ENCODE measurements at regions not wholly inside any gene's neighbourhood (a gene's known extent, or its start where the extent isn't known, plus 50 kb on each side); places are given as distances from the start of the nearest gene placed in this dataset.

DNA sequence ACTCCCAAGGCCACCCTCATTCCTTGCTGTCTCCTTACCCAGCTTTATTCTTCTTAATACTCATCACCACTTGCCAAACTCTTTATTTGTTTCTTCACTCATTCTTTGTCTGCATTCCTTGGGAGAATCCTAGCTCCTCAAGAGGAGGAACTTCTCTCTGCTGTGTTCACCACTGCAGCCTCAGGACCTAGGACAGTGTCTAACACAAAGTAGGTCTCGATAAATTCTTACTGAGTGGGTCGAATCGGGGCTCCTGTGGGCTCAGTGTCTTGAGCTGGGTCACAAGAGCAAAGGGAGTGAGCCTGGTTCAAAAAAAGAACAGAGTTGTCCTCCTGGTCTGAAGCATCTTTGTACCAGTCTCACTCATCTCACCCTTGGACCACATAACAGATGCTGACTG is 224.1 kb upstream of the TMEM132C start:
- Histone ChIP-seq H3K27ac (ENCODE audit: low read depth, low read length, poor library complexity, severe bottlenecking) (no peak overlapping the region), H3K27me3 (ENCODE audit: insufficient read depth, low read length) (no peaks in the 10 kb centered on the region)
- TF ChIP-seq, protein P1, sequence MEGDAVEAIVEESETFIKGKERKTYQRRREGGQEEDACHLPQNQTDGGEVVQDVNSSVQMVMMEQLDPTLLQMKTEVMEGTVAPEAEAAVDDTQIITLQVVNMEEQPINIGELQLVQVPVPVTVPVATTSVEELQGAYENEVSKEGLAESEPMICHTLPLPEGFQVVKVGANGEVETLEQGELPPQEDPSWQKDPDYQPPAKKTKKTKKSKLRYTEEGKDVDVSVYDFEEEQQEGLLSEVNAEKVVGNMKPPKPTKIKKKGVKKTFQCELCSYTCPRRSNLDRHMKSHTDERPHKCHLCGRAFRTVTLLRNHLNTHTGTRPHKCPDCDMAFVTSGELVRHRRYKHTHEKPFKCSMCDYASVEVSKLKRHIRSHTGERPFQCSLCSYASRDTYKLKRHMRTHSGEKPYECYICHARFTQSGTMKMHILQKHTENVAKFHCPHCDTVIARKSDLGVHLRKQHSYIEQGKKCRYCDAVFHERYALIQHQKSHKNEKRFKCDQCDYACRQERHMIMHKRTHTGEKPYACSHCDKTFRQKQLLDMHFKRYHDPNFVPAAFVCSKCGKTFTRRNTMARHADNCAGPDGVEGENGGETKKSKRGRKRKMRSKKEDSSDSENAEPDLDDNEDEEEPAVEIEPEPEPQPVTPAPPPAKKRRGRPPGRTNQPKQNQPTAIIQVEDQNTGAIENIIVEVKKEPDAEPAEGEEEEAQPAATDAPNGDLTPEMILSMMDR (IDR thresholded peaks at IDR 0.05; ENCODE audit: low read length) = no peak
- TF ChIP-seq EZH2 (IDR thresholded peaks at IDR 0.05; ENCODE audit: borderline replicate concordance, low read length) = no peak

DNA sequence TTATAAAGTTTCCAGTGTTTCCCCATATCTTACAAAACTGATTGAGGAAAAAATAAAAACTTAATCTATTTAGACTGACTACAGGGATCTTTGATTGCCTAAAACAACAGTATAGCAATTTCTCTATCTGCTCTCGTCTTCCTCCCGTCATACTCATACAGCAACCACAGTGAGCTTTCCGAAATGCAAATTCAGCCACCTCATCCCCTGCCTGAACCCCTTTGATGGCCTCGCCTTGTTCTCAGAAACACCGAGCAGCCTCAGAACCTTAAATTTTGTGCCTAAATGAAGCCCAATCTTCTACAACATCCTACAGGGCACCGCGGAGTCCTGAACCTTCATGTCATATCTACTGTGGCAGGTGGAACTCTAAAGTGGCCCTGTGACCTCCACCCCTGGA is 223.7 kb upstream of the TMEM132C start:
- no peak overlapping the region for H3K4me2 ChIP-seq (ENCODE audit: low read length)
- H3F3A ChIP-seq (ENCODE audit: insufficient read depth, low read length) = no peaks in the 10 kb centered on the region
- H3K9me2 ChIP-seq (ENCODE audit: low read depth, low read length) = no peaks in the 10 kb centered on the region
- no peaks in the 10 kb centered on the region for H3K4me1 ChIP-seq (ENCODE audit: insufficient read depth, low read length, severe bottlenecking)
- H2AFZ ChIP-seq (ENCODE audit: low read length) = no peak overlapping the region
- no peak overlapping the region for H3K4me3 ChIP-seq (ENCODE audit: low read depth, low read length, poor library complexity, severe bottlenecking)
- H4K20me1 ChIP-seq (ENCODE audit: insufficient read depth, low read length) = no peaks in the 10 kb centered on the region
- H3K27me3 ChIP-seq (ENCODE audit: insufficient read depth, low read length) = no peaks in the 10 kb centered on the region
- no peaks in the 10 kb centered on the region for H3K79me2 ChIP-seq (ENCODE audit: insufficient read depth, low read length)
- no peak overlapping the region for H3K9ac ChIP-seq (ENCODE audit: low read length)
- no peak overlapping the region for H3K27ac ChIP-seq (ENCODE audit: low read depth, low read length, poor library complexity, severe bottlenecking)
- H3K9me3 ChIP-seq (ENCODE audit: low read length) = no peaks in the 10 kb centered on the region
- H3K36me3 ChIP-seq (ENCODE audit: insufficient read depth, low read length) = no peaks in the 10 kb centered on the region
- TF ChIP-seq EZH2 (IDR thresholded peaks at IDR 0.05; ENCODE audit: borderline replicate concordance, low read length) = no peak
- TF ChIP-seq, protein P1 (IDR thresholded peaks at IDR 0.05; ENCODE audit: low read length) = no peak

More for the DNA sequence above, 224.1 kb upstream of the TMEM132C start:
- Histone ChIP-seq H3K4me2 (ENCODE audit: low read length) (no peak overlapping the region), H3K79me2 (ENCODE audit: insufficient read depth, low read length) (no peaks in the 10 kb centered on the region), H3K4me3 (ENCODE audit: low read depth, low read length, poor library complexity, severe bottlenecking) (no peak overlapping the region), H3K9me2 (ENCODE audit: low read depth, low read length) (no peaks in the 10 kb centered on the region), H3K36me3 (ENCODE audit: insufficient read depth, low read length) (no peaks in the 10 kb centered on the region), H4K20me1 (ENCODE audit: insufficient read depth, low read length) (no peaks in the 10 kb centered on the region), H2AFZ (ENCODE audit: low read length) (no peak overlapping the region), H3K9me3 (ENCODE audit: low read length) (no peaks in the 10 kb centered on the region), H3K9ac (ENCODE audit: low read length) (no peak overlapping the region), H3F3A (ENCODE audit: insufficient read depth, low read length) (no peaks in the 10 kb centered on the region), H3K4me1 (ENCODE audit: insufficient read depth, low read length, severe bottlenecking) (no peaks in the 10 kb centered on the region)

DNA sequence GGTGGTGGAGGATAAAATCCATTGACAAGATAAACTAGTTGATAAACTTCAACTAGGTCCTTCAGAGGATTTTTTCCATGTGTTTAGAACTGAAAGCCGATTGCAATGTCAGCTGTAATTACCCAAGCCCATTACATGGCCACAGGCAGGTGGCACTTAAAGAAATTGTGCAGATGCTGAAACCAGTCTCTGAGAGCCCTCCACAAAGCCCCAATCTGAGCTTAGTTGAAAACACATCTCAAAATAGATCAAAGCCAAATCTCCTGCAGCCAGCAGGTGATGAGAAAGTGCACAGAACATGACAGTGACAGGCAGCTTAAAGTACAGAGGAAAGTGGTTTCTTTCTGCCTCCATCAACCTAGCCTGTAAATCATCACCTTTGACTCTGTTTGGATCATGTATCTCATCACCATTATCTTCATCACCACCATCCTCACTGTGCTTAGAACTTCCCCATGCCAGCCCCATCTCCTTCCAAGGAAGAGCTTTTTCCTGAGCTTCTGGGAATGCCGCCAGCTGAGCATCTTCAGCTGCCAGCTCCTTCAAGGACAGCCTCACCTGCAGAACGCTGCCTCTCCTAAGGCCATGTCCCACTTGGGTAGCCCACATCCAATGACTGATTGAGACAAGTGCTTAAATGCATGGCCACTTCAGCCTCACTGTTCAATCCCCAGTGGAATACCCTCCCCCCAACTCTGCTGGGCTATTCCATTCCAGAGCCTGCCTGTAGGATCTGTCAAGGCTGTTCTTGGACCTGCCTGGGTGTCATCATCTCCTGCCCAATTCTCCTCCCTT is 219.5 kb upstream of the TMEM132C start:
- no peak overlapping the region for H3K4me3 ChIP-seq (ENCODE audit: low read depth, low read length, poor library complexity, severe bottlenecking)
- TF ChIP-seq, protein P1 (IDR thresholded peaks at IDR 0.05; ENCODE audit: low read length) = no peak
- no peak for TF ChIP-seq EZH2 (IDR thresholded peaks at IDR 0.05; ENCODE audit: borderline replicate concordance, low read length)
- H2AFZ ChIP-seq (ENCODE audit: low read length) = no peak overlapping the region
- no peaks in the 10 kb centered on the region for H3K36me3 ChIP-seq (ENCODE audit: insufficient read depth, low read length)
- H3K9me3 ChIP-seq (ENCODE audit: low read length) = no peaks in the 10 kb centered on the region
- H3K27me3 ChIP-seq (ENCODE audit: insufficient read depth, low read length) = no peaks in the 10 kb centered on the region
- H3K9me2 ChIP-seq (ENCODE audit: low read depth, low read length) = no peaks in the 10 kb centered on the region
- no peak overlapping the region for H3K27ac ChIP-seq (ENCODE audit: low read depth, low read length, poor library complexity, severe bottlenecking)
- H3K9ac ChIP-seq (ENCODE audit: low read length) = no peak overlapping the region
- no peaks in the 10 kb centered on the region for H3K79me2 ChIP-seq (ENCODE audit: insufficient read depth, low read length)
- H4K20me1 ChIP-seq (ENCODE audit: insufficient read depth, low read length) = no peaks in the 10 kb centered on the region
- H3K4me1 ChIP-seq (ENCODE audit: insufficient read depth, low read length, severe bottlenecking) = no peaks in the 10 kb centered on the region
- H3F3A ChIP-seq (ENCODE audit: insufficient read depth, low read length) = no peaks in the 10 kb centered on the region
- no peak overlapping the region for H3K4me2 ChIP-seq (ENCODE audit: low read length)
